ENCODE measurements at regions not wholly inside any gene's neighbourhood (a gene's known extent, or its start where the extent isn't known, plus 50 kb on each side); places are given as distances from the start of the nearest gene placed in this dataset.

DNA sequence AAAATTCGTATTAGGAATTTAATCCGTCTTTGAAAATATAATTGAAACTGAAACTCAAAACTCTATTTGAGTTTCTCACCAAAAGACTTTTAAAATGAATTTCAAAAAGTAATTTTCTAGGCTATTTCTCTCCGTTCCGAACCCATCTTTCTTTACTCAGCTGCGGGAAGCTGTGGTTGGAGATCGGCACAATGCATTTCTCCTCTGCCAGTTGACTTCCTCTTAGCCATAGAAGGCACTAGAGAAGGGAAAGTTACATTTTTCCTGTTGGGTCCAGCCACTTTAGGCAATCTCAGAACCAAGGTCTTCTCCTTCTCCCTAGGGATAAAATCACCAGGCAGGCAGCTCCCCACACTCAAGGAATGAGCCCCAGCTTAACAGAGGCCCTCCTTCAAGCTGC lies 133.6 kb upstream of the COL1A2 start:
- TF ChIP-seq FOXP2 (optimal IDR thresholded peaks at IDR 0.05; ENCODE audit: borderline replicate concordance, extremely low read depth, extremely low read length, insufficient read depth) = no peak
- TF ChIP-seq, protein P1, sequence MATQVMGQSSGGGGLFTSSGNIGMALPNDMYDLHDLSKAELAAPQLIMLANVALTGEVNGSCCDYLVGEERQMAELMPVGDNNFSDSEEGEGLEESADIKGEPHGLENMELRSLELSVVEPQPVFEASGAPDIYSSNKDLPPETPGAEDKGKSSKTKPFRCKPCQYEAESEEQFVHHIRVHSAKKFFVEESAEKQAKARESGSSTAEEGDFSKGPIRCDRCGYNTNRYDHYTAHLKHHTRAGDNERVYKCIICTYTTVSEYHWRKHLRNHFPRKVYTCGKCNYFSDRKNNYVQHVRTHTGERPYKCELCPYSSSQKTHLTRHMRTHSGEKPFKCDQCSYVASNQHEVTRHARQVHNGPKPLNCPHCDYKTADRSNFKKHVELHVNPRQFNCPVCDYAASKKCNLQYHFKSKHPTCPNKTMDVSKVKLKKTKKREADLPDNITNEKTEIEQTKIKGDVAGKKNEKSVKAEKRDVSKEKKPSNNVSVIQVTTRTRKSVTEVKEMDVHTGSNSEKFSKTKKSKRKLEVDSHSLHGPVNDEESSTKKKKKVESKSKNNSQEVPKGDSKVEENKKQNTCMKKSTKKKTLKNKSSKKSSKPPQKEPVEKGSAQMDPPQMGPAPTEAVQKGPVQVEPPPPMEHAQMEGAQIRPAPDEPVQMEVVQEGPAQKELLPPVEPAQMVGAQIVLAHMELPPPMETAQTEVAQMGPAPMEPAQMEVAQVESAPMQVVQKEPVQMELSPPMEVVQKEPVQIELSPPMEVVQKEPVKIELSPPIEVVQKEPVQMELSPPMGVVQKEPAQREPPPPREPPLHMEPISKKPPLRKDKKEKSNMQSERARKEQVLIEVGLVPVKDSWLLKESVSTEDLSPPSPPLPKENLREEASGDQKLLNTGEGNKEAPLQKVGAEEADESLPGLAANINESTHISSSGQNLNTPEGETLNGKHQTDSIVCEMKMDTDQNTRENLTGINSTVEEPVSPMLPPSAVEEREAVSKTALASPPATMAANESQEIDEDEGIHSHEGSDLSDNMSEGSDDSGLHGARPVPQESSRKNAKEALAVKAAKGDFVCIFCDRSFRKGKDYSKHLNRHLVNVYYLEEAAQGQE (IDR thresholded peaks at IDR 0.05; ENCODE audit: insufficient read depth in 1 of 2, low read depth in 2 of 2, low read length in 2 of 2) = no peak
- TF ChIP-seq POLR2AphosphoS5 (IDR thresholded peaks at IDR 0.05; ENCODE audit: low read depth, low read length) = no peak
- TF ChIP-seq SIN3A (IDR thresholded peaks at IDR 0.05; ENCODE audit: borderline replicate concordance, insufficient read depth, low read length) = no peak
- TF ChIP-seq TAF1 (IDR thresholded peaks at IDR 0.05; ENCODE audit: borderline replicate concordance, insufficient read depth, low read length) = no peak

DNA sequence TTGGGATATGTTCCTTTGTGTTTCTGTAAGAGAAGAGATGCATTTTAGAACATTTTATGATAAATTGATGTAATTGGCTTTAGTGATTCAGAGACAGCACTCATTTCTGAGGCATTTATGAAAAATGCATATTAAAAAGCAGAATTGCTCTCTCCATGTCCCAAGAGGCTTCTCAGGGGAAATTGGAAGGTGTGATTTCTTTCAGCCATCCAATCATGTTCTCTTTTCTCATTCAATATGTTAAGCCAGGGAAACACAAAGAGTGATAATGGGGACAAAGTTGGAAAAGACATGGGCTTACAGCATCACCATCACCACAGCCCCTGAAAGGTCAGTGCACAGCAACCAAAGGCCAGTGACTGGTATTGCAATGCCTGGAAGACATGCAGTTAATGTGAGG lies 129.9 kb upstream of the COL1A2 start:
- TF ChIP-seq, protein P1 (IDR thresholded peaks at IDR 0.05; ENCODE audit: insufficient read depth in 1 of 2, low read depth in 2 of 2, low read length in 2 of 2) = no peak
- no peak for TF ChIP-seq TAF1 (IDR thresholded peaks at IDR 0.05; ENCODE audit: borderline replicate concordance, insufficient read depth, low read length)
- no peak for TF ChIP-seq FOXP2 (optimal IDR thresholded peaks at IDR 0.05; ENCODE audit: borderline replicate concordance, extremely low read depth, extremely low read length, insufficient read depth)
- no peak for TF ChIP-seq POLR2AphosphoS5 (IDR thresholded peaks at IDR 0.05; ENCODE audit: low read depth, low read length)
- no peak for TF ChIP-seq SIN3A (IDR thresholded peaks at IDR 0.05; ENCODE audit: borderline replicate concordance, insufficient read depth, low read length)

DNA sequence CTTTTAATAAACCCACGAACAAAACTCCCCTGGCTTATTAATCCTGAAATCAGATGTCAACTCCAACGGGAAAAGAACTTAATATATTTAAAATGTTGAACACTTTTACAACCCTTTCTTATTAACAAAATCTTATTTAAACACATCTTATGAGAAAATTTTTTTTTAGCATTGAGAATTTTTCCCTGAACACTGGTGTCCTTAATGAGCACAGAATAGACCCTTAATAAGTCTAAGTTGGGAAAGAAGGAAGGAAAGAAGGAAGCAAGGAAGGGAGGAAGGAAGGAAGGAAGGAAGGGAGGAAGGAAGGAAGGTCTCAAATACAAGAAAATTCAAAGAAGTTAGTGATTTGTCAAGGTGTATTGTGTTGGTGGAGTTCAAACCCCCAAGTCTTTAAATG lies 129.2 kb upstream of the COL1A2 start:
- no peak for TF ChIP-seq SIN3A (IDR thresholded peaks at IDR 0.05; ENCODE audit: borderline replicate concordance, insufficient read depth, low read length)
- no peak for TF ChIP-seq POLR2AphosphoS5 (IDR thresholded peaks at IDR 0.05; ENCODE audit: low read depth, low read length)
- TF ChIP-seq, protein P1 (IDR thresholded peaks at IDR 0.05; ENCODE audit: insufficient read depth in 1 of 2, low read depth in 2 of 2, low read length in 2 of 2) = no peak
- no peak for TF ChIP-seq TAF1 (IDR thresholded peaks at IDR 0.05; ENCODE audit: borderline replicate concordance, insufficient read depth, low read length)
- TF ChIP-seq FOXP2 (optimal IDR thresholded peaks at IDR 0.05; ENCODE audit: borderline replicate concordance, extremely low read depth, extremely low read length, insufficient read depth) = no peak

DNA sequence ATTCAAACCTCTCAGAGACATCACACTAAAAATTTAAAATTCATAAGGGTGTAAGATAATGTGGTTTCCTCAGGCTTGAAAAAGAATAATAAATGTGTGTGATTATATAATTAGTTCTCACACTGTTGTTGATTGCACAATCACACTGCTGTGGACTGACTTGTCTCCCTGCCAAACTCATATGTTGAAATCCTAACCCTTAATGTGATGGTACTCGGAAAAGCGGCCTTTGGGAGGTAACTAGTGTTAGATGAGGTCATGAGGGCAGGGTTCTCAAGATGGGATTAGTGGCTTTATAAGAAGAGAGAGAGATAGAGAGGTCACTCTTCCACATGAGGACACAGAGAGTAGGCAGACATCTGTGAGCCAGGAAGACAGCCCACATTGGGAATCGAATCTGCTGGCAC lies 128.5 kb upstream of the COL1A2 start:
- TF ChIP-seq SIN3A (IDR thresholded peaks at IDR 0.05; ENCODE audit: borderline replicate concordance, insufficient read depth, low read length) = no peak
- TF ChIP-seq, protein P1 (IDR thresholded peaks at IDR 0.05; ENCODE audit: insufficient read depth in 1 of 2, low read depth in 2 of 2, low read length in 2 of 2) = no peak

DNA sequence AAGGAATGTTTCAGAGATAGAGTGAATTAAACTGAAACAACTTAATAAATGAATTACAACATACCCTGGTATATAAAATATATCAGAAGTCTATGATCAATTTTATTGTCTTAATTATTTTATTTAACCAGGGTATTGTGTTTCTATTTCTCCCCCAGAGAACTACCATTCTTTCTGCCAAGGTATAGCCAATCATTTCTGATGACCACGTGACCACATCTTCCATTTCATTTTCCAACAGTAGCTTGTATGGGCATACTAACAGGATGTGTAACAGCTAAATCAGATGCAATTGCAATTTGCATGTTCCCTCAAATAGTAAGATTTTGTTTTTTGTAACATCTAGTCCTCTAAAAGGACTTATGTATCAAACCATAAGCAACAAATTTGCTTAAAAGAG lies 123.9 kb upstream of the COL1A2 start:
- TF ChIP-seq FOXP2 (optimal IDR thresholded peaks at IDR 0.05; ENCODE audit: borderline replicate concordance, extremely low read depth, extremely low read length, insufficient read depth) (no peak), SIN3A (IDR thresholded peaks at IDR 0.05; ENCODE audit: borderline replicate concordance, insufficient read depth, low read length) (no peak), POLR2AphosphoS5 (IDR thresholded peaks at IDR 0.05; ENCODE audit: low read depth, low read length) (no peak), TAF1 (IDR thresholded peaks at IDR 0.05; ENCODE audit: borderline replicate concordance, insufficient read depth, low read length) (no peak)
- TF ChIP-seq, protein P1 (IDR thresholded peaks at IDR 0.05; ENCODE audit: insufficient read depth in 1 of 2, low read depth in 2 of 2, low read length in 2 of 2) = no peak

Measured in PFSK-1 (cell line).